ENCODE measurements at regions not wholly inside any gene's neighbourhood (a gene's known extent, or its start where the extent isn't known, plus 50 kb on each side); places are given as distances from the start of the nearest gene placed in this dataset.

DNA sequence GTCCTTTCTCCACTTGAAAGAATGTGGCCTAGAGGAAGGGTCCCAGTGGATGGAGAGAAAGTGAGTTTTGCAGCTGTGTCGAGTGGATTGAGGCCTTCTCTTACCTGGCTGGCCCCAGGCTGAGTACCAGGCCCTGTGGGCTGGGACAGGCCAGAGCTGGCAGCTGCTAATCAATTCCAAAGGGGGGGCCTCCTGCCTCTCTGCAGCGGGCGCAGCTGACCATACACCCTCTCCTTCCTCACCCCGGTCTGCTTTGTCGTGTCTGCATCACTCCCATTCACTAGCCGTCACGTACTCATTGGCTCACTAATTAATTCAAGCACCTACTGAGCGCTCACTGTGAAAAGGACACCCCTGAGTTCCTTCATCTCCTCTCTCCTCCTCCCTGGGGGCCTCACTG lies 58.4 kb upstream of the PITX1 start:
- Histone ChIP-seq H3K4me1 (ENCODE audit: insufficient read depth, low read length) (no peaks in the 10 kb centered on the region), H3K4me2 (ENCODE audit: insufficient read depth, low read length) (no peak overlapping the region), H3K9me3 (ENCODE audit: low read depth, low read length) (no peaks in the 10 kb centered on the region), H3K27ac (ENCODE audit: low read depth, low read length) (no peak overlapping the region), H3K79me2 (ENCODE audit: insufficient read depth, low read length) (no peaks in the 10 kb centered on the region), H2AFZ (ENCODE audit: low read length) (no peak overlapping the region), H3K27me3 (ENCODE audit: insufficient read depth, low read length) (no peaks in the 10 kb centered on the region), H4K20me1 (ENCODE audit: insufficient read depth, low read length) (no peaks in the 10 kb centered on the region), H3K4me3 (ENCODE audit: insufficient read depth, low read length) (no peak overlapping the region), H3K36me3 (ENCODE audit: insufficient read depth, low read length) (no peaks in the 10 kb centered on the region)
- DNase-seq (ENCODE audit: insufficient read length, low spot score, missing footprints): no peak
- TF ChIP-seq, protein P1, sequence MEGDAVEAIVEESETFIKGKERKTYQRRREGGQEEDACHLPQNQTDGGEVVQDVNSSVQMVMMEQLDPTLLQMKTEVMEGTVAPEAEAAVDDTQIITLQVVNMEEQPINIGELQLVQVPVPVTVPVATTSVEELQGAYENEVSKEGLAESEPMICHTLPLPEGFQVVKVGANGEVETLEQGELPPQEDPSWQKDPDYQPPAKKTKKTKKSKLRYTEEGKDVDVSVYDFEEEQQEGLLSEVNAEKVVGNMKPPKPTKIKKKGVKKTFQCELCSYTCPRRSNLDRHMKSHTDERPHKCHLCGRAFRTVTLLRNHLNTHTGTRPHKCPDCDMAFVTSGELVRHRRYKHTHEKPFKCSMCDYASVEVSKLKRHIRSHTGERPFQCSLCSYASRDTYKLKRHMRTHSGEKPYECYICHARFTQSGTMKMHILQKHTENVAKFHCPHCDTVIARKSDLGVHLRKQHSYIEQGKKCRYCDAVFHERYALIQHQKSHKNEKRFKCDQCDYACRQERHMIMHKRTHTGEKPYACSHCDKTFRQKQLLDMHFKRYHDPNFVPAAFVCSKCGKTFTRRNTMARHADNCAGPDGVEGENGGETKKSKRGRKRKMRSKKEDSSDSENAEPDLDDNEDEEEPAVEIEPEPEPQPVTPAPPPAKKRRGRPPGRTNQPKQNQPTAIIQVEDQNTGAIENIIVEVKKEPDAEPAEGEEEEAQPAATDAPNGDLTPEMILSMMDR (IDR thresholded peaks at IDR 0.05; ENCODE audit: extremely low read depth, low read depth, low read length): no peak

GRCh38 chr5:135091286-135091685 lies 57.3 kb upstream of the PITX1 start:
- Histone ChIP-seq H4K20me1 (ENCODE audit: insufficient read depth, low read length) (no peaks in the 10 kb centered on the region), H3K79me2 (ENCODE audit: insufficient read depth, low read length) (no peaks in the 10 kb centered on the region), H3K4me2 (ENCODE audit: insufficient read depth, low read length) (no peak overlapping the region), H2AFZ (ENCODE audit: low read length) (no peak overlapping the region), H3K4me3 (ENCODE audit: insufficient read depth, low read length) (no peak overlapping the region), H3K36me3 (ENCODE audit: insufficient read depth, low read length) (no peaks in the 10 kb centered on the region), H3K9me3 (ENCODE audit: low read depth, low read length) (no peaks in the 10 kb centered on the region), H3K27me3 (ENCODE audit: insufficient read depth, low read length) (no peaks in the 10 kb centered on the region), H3K27ac (ENCODE audit: low read depth, low read length) (no peak overlapping the region), H3K4me1 (ENCODE audit: insufficient read depth, low read length) (no peaks in the 10 kb centered on the region)
- no peak for DNase-seq (ENCODE audit: insufficient read length, low spot score, missing footprints)
- TF ChIP-seq, protein P1 (IDR thresholded peaks at IDR 0.05; ENCODE audit: extremely low read depth, low read depth, low read length): no peak

- Histone ChIP-seq H3K9me3 (ENCODE audit: low read depth, low read length) (no peaks in the 10 kb centered on the region), H4K20me1 (ENCODE audit: insufficient read depth, low read length) (no peaks in the 10 kb centered on the region), H3K4me2 (ENCODE audit: insufficient read depth, low read length) (no peak overlapping the region), H3K27ac (ENCODE audit: low read depth, low read length) (no peak overlapping the region), H2AFZ (ENCODE audit: low read length) (no peak overlapping the region), H3K36me3 (ENCODE audit: insufficient read depth, low read length) (no peaks in the 10 kb centered on the region), H3K4me3 (ENCODE audit: insufficient read depth, low read length) (no peak overlapping the region), H3K79me2 (ENCODE audit: insufficient read depth, low read length) (no peaks in the 10 kb centered on the region), H3K4me1 (ENCODE audit: insufficient read depth, low read length) (peaks cover 3% of the 10 kb centered on the region), H3K27me3 (ENCODE audit: insufficient read depth, low read length) (no peaks in the 10 kb centered on the region)
- TF ChIP-seq, protein P1 (IDR thresholded peaks at IDR 0.05; ENCODE audit: extremely low read depth, low read depth, low read length): no peak
- DNase-seq (ENCODE audit: insufficient read length, low spot score, missing footprints): no peak
Measured at GRCh38 chr5:135089912-135090311, 55.9 kb upstream of the PITX1 start.

DNA sequence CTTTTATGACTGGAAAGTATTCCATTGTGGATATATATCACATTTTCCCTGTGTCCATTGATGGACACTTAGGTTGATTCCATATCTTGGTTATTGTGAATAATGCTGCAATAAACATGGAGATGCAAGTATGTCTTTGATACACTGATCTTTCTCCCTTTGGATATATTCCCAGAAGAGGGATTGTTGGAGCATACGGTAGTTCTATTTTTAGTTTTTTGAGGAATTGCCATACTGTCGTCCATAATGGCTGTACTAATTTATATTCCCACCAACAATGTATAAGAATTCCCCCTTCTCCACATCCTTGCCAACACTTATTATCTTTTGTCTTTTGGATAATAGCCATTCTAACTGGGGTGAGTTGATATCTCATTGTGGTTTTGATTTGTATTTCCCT lies 54.9 kb upstream of the PITX1 start:
- H3K4me1 ChIP-seq (ENCODE audit: insufficient read depth, low read length): peaks cover 3% of the 10 kb centered on the region
- H3K4me3 ChIP-seq (ENCODE audit: insufficient read depth, low read length): no peak overlapping the region
- H3K79me2 ChIP-seq (ENCODE audit: insufficient read depth, low read length): no peaks in the 10 kb centered on the region
- no peak overlapping the region for H2AFZ ChIP-seq (ENCODE audit: low read length)
- TF ChIP-seq, protein P1 (IDR thresholded peaks at IDR 0.05; ENCODE audit: extremely low read depth, low read depth, low read length): no peak
- no peaks in the 10 kb centered on the region for H4K20me1 ChIP-seq (ENCODE audit: insufficient read depth, low read length)
- no peaks in the 10 kb centered on the region for H3K36me3 ChIP-seq (ENCODE audit: insufficient read depth, low read length)
- DNase-seq (ENCODE audit: insufficient read length, low spot score, missing footprints): no peak
- H3K9me3 ChIP-seq (ENCODE audit: low read depth, low read length): no peaks in the 10 kb centered on the region
- no peak overlapping the region for H3K27ac ChIP-seq (ENCODE audit: low read depth, low read length)
- no peak overlapping the region for H3K4me2 ChIP-seq (ENCODE audit: insufficient read depth, low read length)
- H3K27me3 ChIP-seq (ENCODE audit: insufficient read depth, low read length): no peaks in the 10 kb centered on the region
